GM12878 (cell line): ENCODE measurements at regions not wholly inside any gene's neighbourhood (a gene's known extent, or its start where the extent isn't known, plus 50 kb on each side); places are given as distances from the start of the nearest gene placed in this dataset.

Experiments
- ATAC-seq: fragments of 200-7000 bp; cut with Tn5 transposase; 3 replicates; pipeline ENCODE4 v1.9.1; 2020; ENCODE audit warnings: mild to moderate bottlenecking, moderate library complexity
- BruUV-seq: library from RNA; stranded (reverse); fragments of 400-500 nt; replicated peaks from 2 replicates; lab custom pipeline; 2021; lab: Mats Ljungman, UMichigan
- CTCF ChIA-PET: fragments of 300-600 bp; sonication (Branson Sonifier 250); formaldehyde crosslinking; extraction: SDS; loops from one replicate; lab custom pipeline; 2021; ENCODE audit warnings: inconsistent platforms; lab: Yijun Ruan, JAX
- POLR2A ChIA-PET: fragments of 350-600 bp; formaldehyde crosslinking; extraction: SDS; loops from one replicate; lab custom pipeline; 2021; ENCODE audit warnings: inconsistent platforms; lab: Charles Lee
- RAD21 ChIA-PET: fragments of 300-600 bp; sonication (Branson Sonifier 250); formaldehyde crosslinking; loops from one replicate; lab custom pipeline; 2023; ENCODE audit warnings: antibody characterized with exemption; ENCODE audit not compliant: unreplicated experiment; lab: Charles Lee
- SMC1A ChIA-PET: fragments of 300-600 bp; sonication (Branson Sonifier 250); formaldehyde crosslinking; loops from one replicate; lab custom pipeline; 2023; ENCODE audit not compliant: unreplicated experiment, uncharacterized antibody; lab: Charles Lee
- DNase-seq: peaks from one replicate; pipeline ENCODE4 v3.0.0-alpha.2; 2011; ENCODE audit warnings: low read depth, low spot score
- FAIRE-seq: peaks from 3 replicates; lab custom pipeline; 2011; peaks lifted over from hg19 to GRCh38; lab: Jason Lieb, UNC
- H2AFZ ChIP-seq: 2 replicates; pipeline ENCODE4 v1.6.0; 2011; ENCODE audit warnings: low read depth, low read length, control low read depth; ENCODE audit not compliant: control insufficient read depth
- H3K27ac ChIP-seq: 2 replicates; pipeline ENCODE4 v1.5.1; 2011; ENCODE audit warnings: control low read depth; ENCODE audit not compliant: control insufficient read depth, insufficient read depth
- H3K27me3 ChIP-seq, 2 experiments: replicated peaks in 1 of 2; 2 replicates each; pipeline versions ENCODE4 v1.6.0 to v1.6.1; 2011; ENCODE audit warnings: low read length in 1 of 2; ENCODE audit not compliant: control insufficient read depth in 2 of 2, insufficient read depth in 2 of 2
- H3K36me3 ChIP-seq, 2 experiments: 2 replicates each; pipeline ENCODE4 v1.5.1; 2011; ENCODE audit warnings: low read length in 1 of 2; ENCODE audit not compliant: control insufficient read depth in 2 of 2, insufficient read depth in 2 of 2
- H3K4me1 ChIP-seq: 2 replicates; pipeline ENCODE4 v1.6.1; 2011; ENCODE audit warnings: mild to moderate bottlenecking, low read length, moderate library complexity, mixed read lengths; ENCODE audit not compliant: control insufficient read depth, insufficient read depth
- H3K4me2 ChIP-seq: 2 replicates; pipeline ENCODE4 v1.6.0; 2011; ENCODE audit warnings: control low read depth; ENCODE audit not compliant: control insufficient read depth, insufficient read depth
- H3K4me3 ChIP-seq: fragments of 200-600 bp; sonication (generic); 2 replicates; pipeline ENCODE4 v1.5.1; 2016
- H3K79me2 ChIP-seq: 2 replicates; pipeline ENCODE4 v1.6.0; 2011; ENCODE audit warnings: low read length; ENCODE audit not compliant: control insufficient read depth, insufficient read depth
- H3K9ac ChIP-seq: 2 replicates; pipeline ENCODE4 v1.8.0; 2011; ENCODE audit warnings: low read length, control low read depth, mixed read lengths; ENCODE audit not compliant: control insufficient read depth, insufficient read depth
- H3K9me3 ChIP-seq: replicated peaks from 3 replicates; pipeline ENCODE4 v1.5.1; 2011; ENCODE audit warnings: mild to moderate bottlenecking, low read length; ENCODE audit not compliant: control insufficient read depth, insufficient read depth
- H4K20me1 ChIP-seq: 2 replicates; pipeline ENCODE4 v1.6.0; 2011; ENCODE audit not compliant: control insufficient read depth, insufficient read depth
- EED ChIP-seq: sonication (generic); IDR thresholded peaks from 2 replicates; pipeline ENCODE4 v1.6.1; 2016; ENCODE audit warnings: antibody characterized with exemption, low read depth
- IKZF2 ChIP-seq, 2 experiments: fragments of 450-650 bp; IDR thresholded peaks; 2 replicates each; pipeline ENCODE4 v1.6.1; 2017; ENCODE audit warnings: mild to moderate bottlenecking in 2 of 2, moderate library complexity in 2 of 2
- KLF5 ChIP-seq: fragments of 450-650 bp; IDR thresholded peaks from 2 replicates; pipeline ENCODE4 v1.6.1; 2014; ENCODE audit warnings: mild to moderate bottlenecking; ENCODE audit not compliant: partially characterized antibody
- MXI1 ChIP-seq: fragments of 150-350 bp; IDR thresholded peaks from 2 replicates; pipeline ENCODE4 v1.6.1; 2011; ENCODE audit warnings: low read depth, mild to moderate bottlenecking, inconsistent platforms, low read length, improper control_type of control experiment
- PKNOX1 ChIP-seq: fragments of 450-650 bp; IDR thresholded peaks from 2 replicates; pipeline ENCODE4 v1.6.1; 2016; ENCODE audit warnings: mild to moderate bottlenecking
- WGBS: methylation state at CpG from one replicate; pipeline ENCODE4 v1.1.6; 2016; ENCODE audit warnings: low lambda C conversion rate; ENCODE audit not compliant: insufficient replicate concordance, insufficient coverage; ENCODE audit errors: missing lambda C conversion rate; 5-methylcytosine and 5-hydroxymethylcytosine counted together
- in situ Hi-C: fragments of 300-500 bp; cut with MboI; formaldehyde crosslinking; loops from 9 replicates; pipeline ENCODE4 v1.14.3; 2018; ENCODE audit warnings: mixed read lengths
- intact Hi-C: fragments of 100-400 bp; cut with micrococcal nuclease; formaldehyde crosslinking; loops from one replicate; pipeline ENCODE4 v1.14.2; 2022; ENCODE audit not compliant: unreplicated experiment

GRCh38 chrX:35149517-35149916, 206.9 kb downstream of the FAM47B start:
- intact Hi-C loops (no loop called here), in situ Hi-C loops (no loop called here)
- Histone ChIP-seq H3K9me3 (no peaks in the 10 kb centered on the region), H3K27me3 (no peaks in the 10 kb centered on the region), H3K4me1 (no peaks in the 10 kb centered on the region), H3K27ac (no peak overlapping the region), H3K4me3 (no peak overlapping the region), H3K79me2 (no peaks in the 10 kb centered on the region), H2AFZ (no peak overlapping the region), H3K9ac (no peak overlapping the region), H3K4me2 (no peak overlapping the region), H3K36me3 (no peaks in the 10 kb centered on the region), H4K20me1 (no peaks in the 10 kb centered on the region)
- WGBS: 5% methylated on average over 1 of the region's 1 CpG
- ChIA-PET CTCF (interaction anchor here (0.9 kb wide), 1 partner anchor 10 kb away, joined by 3 read pairs; no protein-coding TSS in a partner anchor), POLR2A (no interaction called here), RAD21 (no interaction called here), SMC1A (no interaction called here)
- FAIRE-seq (no peak), DNase-seq (no peak), ATAC-seq (no peak)
- BruUV-seq: no TSS peak
- TF ChIP-seq PKNOX1 (no peak), MXI1 (no peak), KLF5 (no peak)

- no peak overlapping the region for H3K27ac ChIP-seq
- H3K4me3 ChIP-seq: no peak overlapping the region
- no peak overlapping the region for H3K9ac ChIP-seq
- no peak for FAIRE-seq
- BruUV-seq: no TSS peak
- no peaks in the 10 kb centered on the region for H3K36me3 ChIP-seq
- ChIA-PET SMC1A (no interaction called here), RAD21 (no interaction called here), CTCF (interaction anchor here (0.9 kb wide), 1 partner anchor 10 kb away, joined by 3 read pairs; no protein-coding TSS in a partner anchor), POLR2A (no interaction called here)
- in situ Hi-C loops (no loop called here), intact Hi-C loops (no loop called here)
- no peak overlapping the region for H3K4me2 ChIP-seq
- H3K9me3 ChIP-seq: no peaks in the 10 kb centered on the region
- H3K4me1 ChIP-seq: no peaks in the 10 kb centered on the region
- no peak for TF ChIP-seq EED
- no peak for TF ChIP-seq IKZF2 (IDR thresholded peaks at IDR 0.05)
- WGBS: 46% methylated on average over 3 of the region's 4 CpGs
- ATAC-seq: no peak
- H3K27me3 ChIP-seq: no peaks in the 10 kb centered on the region
- H3K79me2 ChIP-seq: no peaks in the 10 kb centered on the region
- H4K20me1 ChIP-seq: no peaks in the 10 kb centered on the region
- no peak overlapping the region for H2AFZ ChIP-seq
- DNase-seq: no peak
These were observed 207.5 kb downstream of the FAM47B start for GRCh38 chrX:35150052-35150451.
